Prostate gland (tissue), 2 donors: ENCODE measurements at regions not wholly inside any gene's neighbourhood (a gene's known extent, or its start where the extent isn't known, plus 50 kb on each side); places are given as distances from the start of the nearest gene placed in this dataset.

Source experiments
- POLR2AphosphoS5 ChIP-seq: sonication (generic); formaldehyde crosslinking; IDR thresholded peaks from one replicate; pipeline ENCODE4 v1.6.1; 2017; ENCODE audit warnings: antibody characterized with exemption
- TF ChIP-seq, protein P1 (sequence below), 4 experiments: fragments of 200-600 bp in 2 of 4; fragments of 450-650 bp in 2 of 4; sonication (generic) in 2 of 4; IDR thresholded peaks; 1 replicate in 3 of 4; 2 replicates in 1 of 4; pipeline ENCODE4 v1.5.1; 2016 to 2019; ENCODE audit warnings: antibody characterized with exemption in 4 of 4, mild to moderate bottlenecking in 2 of 4, moderate library complexity in 2 of 4

DNA sequence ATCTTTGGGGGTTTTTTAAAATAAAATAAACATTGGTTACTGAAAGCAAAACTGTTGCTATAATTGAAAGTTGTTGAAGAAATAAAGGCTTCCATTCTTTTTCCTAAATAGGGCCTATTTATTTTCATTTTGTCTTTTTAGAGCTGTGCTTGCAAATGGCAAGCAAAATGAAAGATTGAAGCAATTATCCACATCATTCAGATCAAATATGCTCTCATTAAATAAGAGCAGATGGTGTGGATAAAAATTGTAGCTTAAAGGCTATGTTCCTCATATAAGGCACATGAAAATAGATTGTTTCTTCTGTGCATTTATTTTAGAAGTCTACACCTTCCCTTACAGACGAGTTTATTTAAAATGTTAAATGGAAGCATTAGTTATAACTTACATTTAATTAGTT is 1317.7 kb downstream of the MRPL39 start:
- TF ChIP-seq, protein P1, sequence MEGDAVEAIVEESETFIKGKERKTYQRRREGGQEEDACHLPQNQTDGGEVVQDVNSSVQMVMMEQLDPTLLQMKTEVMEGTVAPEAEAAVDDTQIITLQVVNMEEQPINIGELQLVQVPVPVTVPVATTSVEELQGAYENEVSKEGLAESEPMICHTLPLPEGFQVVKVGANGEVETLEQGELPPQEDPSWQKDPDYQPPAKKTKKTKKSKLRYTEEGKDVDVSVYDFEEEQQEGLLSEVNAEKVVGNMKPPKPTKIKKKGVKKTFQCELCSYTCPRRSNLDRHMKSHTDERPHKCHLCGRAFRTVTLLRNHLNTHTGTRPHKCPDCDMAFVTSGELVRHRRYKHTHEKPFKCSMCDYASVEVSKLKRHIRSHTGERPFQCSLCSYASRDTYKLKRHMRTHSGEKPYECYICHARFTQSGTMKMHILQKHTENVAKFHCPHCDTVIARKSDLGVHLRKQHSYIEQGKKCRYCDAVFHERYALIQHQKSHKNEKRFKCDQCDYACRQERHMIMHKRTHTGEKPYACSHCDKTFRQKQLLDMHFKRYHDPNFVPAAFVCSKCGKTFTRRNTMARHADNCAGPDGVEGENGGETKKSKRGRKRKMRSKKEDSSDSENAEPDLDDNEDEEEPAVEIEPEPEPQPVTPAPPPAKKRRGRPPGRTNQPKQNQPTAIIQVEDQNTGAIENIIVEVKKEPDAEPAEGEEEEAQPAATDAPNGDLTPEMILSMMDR (IDR thresholded peaks at IDR 0.05): no peak
- no peak for TF ChIP-seq POLR2AphosphoS5
